Jurkat, Clone E6-1 (cell line): ENCODE measurements at regions not wholly inside any gene's neighbourhood (a gene's known extent, or its start where the extent isn't known, plus 50 kb on each side); places are given as distances from the start of the nearest gene placed in this dataset.

Experiments used
- DNase-seq: peaks from one replicate; pipeline ENCODE4 v3.0.0-alpha.2; 2011; ENCODE audit warnings: low read depth, low spot score
- H3K4me3 ChIP-seq: 2 replicates; pipeline ENCODE4 v1.5.1; 2011; ENCODE audit warnings: mild to moderate bottlenecking, low read length, control low read depth, moderate library complexity

DNA sequence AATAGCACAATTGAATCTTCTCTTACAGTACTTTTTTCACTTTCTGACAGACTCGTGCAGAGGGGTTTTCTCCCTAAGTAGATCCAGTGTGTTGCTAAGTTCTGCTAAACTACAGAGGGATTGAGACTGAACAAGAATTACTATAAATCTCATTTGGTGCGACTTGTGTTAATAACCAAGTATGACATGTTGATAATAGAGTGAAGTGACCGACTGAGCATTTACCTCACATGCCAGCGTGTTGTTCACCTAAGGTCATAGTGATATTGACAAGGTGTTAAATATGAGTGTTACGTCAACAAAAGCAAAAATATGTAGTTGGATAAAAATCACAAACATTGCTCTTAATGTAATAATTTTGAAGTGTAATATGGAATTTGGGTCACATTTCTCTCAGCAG, 97.8 kb upstream of the PDE3A start:
- H3K4me3 ChIP-seq, result no peak overlapping the region
- DNase-seq, result no peak

DNA sequence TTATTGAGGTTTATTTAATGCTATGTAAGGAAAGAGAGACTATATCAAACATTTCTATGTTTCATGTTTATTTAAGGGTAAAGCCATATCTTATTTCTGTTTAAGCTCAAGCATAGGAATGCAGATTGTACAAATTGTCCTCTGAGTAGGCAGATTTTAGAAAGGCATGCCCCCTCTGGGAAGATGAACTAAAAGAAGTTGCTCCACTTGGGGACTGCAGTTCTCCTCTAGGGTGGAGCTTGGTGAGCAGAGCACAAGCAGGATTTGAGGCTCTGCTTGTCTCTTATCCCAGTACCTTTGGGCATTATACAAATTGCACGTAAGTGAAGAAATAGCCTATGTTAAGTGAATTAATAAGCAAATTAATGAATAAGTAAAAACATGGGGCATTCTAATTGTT, 96.2 kb upstream of the PDE3A start:
- DNase-seq, result no peak
- no peak overlapping the region for H3K4me3 ChIP-seq

DNA sequence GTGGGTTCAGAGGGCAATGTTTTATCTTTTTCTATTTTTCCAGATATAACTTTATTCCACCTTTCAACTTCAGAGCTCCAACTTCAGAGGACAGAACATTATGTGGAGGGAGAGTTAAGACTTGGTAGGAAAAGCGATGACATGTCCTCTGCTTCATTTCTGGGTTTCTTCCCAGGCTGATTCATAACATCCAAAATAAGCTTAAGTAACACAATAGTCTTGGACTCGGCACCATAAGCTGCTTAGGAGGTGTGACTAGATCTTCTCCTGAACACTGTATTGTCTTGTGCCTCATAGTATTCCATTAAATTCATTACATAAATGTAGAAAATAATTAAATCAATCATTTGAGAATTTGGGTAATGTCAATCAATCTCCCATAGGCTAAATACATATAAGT, 95.5 kb upstream of the PDE3A start:
- H3K4me3 ChIP-seq, result no peak overlapping the region
- no peak for DNase-seq

DNA sequence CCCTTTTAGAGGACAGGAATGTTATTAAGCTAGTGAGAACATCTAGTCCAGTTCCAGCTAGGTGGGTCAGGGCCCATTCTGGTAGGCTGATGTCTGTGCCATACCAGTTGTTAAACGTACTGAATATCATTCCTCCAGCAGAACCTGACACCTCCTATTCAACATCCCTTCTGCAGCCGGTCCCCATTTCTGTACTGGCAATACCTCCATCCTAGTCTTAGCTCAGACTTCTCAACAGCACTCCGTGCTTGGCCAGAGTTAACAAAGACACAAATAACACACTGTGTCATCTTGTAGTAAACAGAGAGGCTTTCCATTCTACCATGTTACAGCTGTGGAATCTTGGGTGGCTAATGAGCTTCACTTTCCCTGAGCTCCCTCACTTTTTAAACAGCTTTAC, 94.3 kb upstream of the PDE3A start:
- H3K4me3 ChIP-seq, result no peak overlapping the region
- no peak for DNase-seq

DNA sequence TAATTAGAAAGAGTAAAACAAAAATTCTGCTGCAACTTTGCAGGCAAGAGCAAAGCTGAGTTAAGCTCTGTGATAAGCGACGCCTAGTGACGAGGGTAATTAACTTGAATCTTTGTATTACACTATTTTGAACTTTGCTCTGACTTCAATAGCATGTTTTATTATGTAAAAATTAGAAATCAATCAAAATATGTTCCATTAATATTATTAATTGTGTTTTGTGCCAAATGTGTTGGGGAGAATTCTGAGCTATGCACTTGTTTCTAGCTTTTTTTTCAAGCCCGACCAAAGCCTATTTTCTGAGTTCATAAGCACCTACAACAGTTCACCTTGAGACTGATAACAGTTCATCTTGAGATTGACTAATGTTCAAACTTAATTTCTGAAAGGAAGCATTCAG, 90.1 kb upstream of the PDE3A start:
- no peak overlapping the region for H3K4me3 ChIP-seq
- DNase-seq, result no peak

DNA sequence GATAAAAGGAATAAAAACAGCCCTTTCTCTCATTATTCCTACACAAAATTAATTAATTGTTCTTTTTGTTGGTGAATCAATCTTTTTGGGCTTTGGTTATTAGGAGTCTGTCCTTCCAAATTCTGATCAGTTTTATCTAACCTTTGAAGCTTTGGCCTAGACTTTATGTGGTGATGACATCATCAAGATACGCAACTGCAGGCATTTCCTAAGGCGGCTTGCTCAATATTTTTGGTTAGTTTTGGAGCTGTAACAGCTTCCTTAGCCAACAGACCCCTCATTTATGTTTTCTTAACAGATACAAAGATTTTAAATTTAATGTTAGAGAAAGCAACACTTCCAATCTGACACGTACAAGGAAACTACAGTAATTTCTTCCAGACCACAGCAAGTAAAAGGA, 87.8 kb upstream of the PDE3A start:
- DNase-seq, result no peak
- H3K4me3 ChIP-seq, result no peak overlapping the region

DNA sequence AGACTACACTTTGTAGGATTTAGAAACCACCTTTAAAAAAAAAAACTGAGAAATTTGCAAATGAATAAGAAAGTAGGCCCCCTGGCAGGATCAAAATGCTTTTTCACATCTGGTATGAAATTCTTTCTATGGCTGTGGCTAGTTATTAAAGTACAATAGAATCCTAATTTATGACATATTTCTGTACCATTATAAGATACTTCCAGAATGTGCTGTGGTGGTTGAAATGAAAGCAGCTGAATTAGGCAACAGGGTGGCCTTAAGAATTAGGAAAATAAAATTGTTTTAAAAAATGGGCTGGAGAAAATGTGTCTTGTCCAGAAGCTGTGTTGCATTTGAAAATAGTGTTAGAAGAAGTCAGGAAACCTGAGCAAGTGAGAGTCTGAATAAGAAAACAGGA, 85.9 kb upstream of the PDE3A start:
- H3K4me3 ChIP-seq, result no peak overlapping the region
- no peak for DNase-seq

DNA sequence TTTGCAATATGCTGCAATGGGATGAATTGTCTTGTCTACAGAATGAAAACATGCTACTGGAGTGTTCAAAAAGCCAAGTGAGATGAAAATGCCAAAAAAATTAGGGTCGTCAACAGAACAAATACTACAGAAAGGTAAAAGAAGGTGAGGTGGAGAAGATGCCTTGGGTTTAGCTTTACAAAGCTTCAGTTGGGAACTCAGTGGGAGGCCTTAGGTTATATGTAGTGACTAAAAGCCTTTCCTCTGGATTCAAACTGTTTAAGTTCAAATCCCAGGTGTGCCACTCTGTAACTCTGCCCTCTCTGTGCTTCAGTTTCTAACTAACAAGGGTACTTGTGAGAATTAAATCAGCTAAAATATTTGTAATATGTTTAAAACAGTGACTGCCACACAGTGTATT, 84.9 kb upstream of the PDE3A start:
- DNase-seq, result no peak

DNA sequence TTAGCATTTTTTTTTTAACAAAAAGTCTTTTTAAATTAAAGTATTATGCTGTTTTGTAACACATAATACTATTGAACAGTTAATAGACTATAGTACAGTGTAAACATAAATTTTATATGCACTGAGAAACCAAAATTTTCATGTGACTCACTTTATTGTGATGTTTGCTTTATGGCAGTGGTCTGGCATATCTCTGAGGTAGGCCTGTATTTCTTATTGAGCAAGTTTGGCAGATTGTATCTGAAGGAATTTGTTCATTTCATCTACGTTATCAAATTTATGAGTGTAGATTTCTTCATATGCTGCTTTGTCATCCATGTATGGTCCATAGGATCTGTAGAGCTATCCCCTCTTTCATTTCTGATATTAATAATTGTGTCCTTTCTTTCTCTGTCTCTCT, 78.8 kb upstream of the PDE3A start:
- no peak for DNase-seq

More for the DNA sequence above, 84.9 kb upstream of the PDE3A start:
- H3K4me3 ChIP-seq, result no peak overlapping the region

DNA sequence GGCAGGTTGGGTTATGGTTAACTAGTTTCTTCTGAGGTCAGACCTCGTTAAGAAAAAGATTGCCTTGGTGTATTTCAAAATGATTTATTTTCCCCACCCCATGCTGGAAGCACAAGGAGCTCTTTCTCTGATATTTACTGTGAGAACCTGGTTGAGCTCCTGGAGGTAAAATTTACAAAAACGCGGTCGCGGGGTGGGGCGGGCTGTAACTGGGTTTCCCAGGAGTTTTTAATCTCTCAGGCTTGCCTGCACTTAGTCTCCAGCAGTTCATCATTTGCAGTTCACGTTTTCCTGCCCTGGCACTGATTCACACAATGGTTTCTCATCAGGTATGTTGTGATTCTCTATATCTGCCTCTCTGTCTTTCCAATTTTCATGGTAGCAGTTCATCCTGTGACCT, 67.9 kb upstream of the PDE3A start:
- DNase-seq, result no peak
- H3K4me3 ChIP-seq, result no peak overlapping the region

More for the DNA sequence above, 78.8 kb upstream of the PDE3A start:
- H3K4me3 ChIP-seq, result no peak overlapping the region

DNA sequence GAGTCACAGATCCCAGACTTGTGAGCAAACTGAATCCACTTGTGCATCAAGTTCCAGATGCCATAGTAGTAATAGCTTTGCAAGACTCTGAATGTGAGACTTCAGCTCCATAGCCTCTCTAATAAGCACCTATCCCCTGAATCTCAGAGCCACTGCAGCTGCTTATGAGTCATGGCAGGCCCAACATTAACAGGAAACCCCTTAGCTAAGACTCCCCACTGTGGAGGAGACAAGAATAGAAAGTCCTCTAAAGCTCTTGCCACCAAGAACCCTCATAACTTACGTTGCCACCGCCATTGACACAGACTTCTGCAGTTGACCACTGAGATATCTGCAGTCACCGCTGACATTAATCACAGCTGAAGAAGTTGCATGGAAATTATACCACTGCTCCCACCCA, 62.9 kb upstream of the PDE3A start:
- no peak for DNase-seq
- H3K4me3 ChIP-seq, result no peak overlapping the region

DNA sequence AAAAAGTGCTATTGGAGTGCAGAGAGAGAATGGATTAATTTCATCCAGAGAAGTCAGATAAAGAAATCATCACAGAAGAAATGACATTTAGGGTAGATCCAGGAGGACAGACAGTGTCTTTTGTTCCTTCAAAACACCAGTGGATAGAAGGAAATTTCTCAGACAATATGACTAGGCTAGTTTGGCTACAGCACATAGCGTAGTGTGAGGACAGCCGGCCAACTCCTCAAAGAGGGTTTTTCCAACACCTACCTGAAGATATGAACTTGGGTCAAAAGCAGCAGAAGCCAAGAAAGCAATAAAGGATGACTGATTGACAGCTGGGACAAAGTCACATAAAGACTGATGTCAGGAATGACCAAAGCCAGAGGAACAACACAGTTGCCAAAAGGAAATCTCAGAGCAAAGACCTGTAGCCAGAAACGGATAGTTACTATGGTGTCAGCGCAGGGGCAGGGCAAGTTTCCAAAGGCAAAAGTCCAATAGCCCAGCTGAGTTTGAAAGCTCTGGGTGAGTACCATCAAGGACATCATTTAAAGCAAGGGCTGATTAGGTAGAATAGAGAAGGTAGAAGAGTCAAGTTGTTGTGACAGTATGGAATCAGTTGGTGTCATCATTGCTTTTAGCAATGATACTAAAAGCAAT, 58.7 kb upstream of the PDE3A start:
- H3K4me3 ChIP-seq, result no peak overlapping the region
- no peak for DNase-seq

DNA sequence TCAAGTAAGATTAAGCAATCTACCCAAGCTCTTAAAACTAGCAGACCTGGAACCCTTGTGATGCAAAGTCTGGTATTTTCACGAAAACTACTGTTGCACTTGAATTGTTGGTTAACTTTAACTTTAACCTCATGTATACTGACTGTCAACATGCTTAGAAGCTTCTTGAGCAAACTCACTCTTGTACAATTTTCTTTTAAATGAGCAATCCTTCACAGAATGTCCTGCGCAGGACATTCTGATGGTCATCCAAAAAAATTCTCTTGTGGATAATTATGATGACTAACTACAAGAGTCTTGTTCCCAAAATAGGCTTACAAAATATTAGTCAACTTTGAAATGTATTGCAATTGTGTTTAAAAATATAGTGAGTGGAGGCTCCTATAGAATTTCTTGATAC, 54.0 kb upstream of the PDE3A start:
- H3K4me3 ChIP-seq, result no peak overlapping the region
- DNase-seq, result no peak

DNA sequence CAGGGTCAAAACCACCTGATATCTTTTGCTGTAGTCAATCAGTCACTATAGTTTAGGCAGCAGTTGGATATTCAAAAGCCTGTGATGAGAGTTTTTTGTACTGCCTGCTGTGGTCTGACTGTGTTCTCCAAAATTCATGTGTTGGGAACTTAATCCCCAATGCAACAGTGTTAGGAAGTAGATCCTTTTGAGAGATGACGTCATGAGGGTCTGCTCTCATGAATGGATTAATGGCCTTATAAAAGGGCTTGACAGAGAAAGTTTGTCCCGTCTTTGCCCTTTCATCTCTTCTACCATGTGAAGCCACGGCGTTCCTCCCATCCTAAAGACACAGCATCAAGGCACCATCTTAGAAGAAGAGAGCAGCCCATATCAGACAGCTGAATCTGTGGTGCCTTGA, 50.8 kb upstream of the PDE3A start:
- H3K4me3 ChIP-seq, result no peak overlapping the region
- DNase-seq, result no peak
